Colonic mucosa (tissue), 4 donors: ENCODE measurements at regions not wholly inside any gene's neighbourhood (a gene's known extent, or its start where the extent isn't known, plus 50 kb on each side); places are given as distances from the start of the nearest gene placed in this dataset.

Source experiments
- DNase-seq: peaks from one replicate; pipeline ENCODE4 v3.0.0-alpha.2; 2020
- H3K27ac ChIP-seq: fragments of 200-600 bp; one replicate; pipeline ENCODE4 v1.8.0; 2021
- H3K27me3 ChIP-seq: fragments of 200-600 bp; one replicate; pipeline ENCODE4 v1.8.0; 2021
- H3K36me3 ChIP-seq: fragments of 200-600 bp; one replicate; pipeline ENCODE4 v1.8.0; 2021
- H3K4me1 ChIP-seq: fragments of 200-600 bp; one replicate; pipeline ENCODE4 v1.8.0; 2021; ENCODE audit warnings: mild to moderate bottlenecking
- H3K4me3 ChIP-seq: fragments of 200-600 bp; one replicate; pipeline ENCODE4 v1.8.0; 2021
- H3K9ac ChIP-seq, 2 donors: one replicate each; pipeline ENCODE4 v1.7.0; 2013; ENCODE audit warnings: control low read depth in 2 of 2, low read depth in 2 of 2, low read length in 2 of 2
- H3K9me3 ChIP-seq: fragments of 200-600 bp; one replicate; pipeline ENCODE4 v1.8.0; 2021
- intact Hi-C: fragments of 100-400 bp; cut with DNase I; formaldehyde crosslinking; loops from one replicate; pipeline ENCODE4 v1.14.1; 2022
- TF ChIP-seq, protein P1 (sequence below): fragments of 200-600 bp; IDR thresholded peaks from one replicate; pipeline ENCODE4 v1.8.0; 2022; ENCODE audit warnings: antibody characterized with exemption, mild to moderate bottlenecking
- donor health status: healthy.
- donor health status: DM: no; HTN: no; CAD: no.
- donor health status: DM: no; HTN: no; CAD: no.

DNA sequence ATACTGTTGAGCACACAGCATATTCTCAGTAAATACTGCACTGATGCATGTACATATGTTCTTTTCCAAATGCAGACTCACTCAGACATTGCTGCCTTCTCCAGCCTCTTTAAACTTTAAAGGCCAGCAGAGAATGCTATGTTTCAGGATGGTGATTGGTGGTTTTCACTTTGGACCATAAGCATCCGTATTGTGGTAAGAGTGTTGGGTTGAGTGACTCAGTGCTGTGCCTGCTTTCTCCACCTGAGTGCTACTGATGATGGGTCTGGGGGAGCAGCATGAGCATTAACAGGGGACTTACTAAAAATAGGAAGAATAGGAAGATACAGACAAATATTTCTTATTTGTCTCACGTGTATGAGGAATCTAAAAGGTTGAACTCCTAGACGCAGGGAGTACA lies 56.3 kb upstream of the ZNF92 start:
- no peak overlapping the region for H3K4me3 ChIP-seq
- H3K9me3 ChIP-seq, result no peaks in the 10 kb centered on the region
- H3K36me3 ChIP-seq, result no peaks in the 10 kb centered on the region
- intact Hi-C loops, result no loop called here
- no peak for DNase-seq
- TF ChIP-seq, protein P1, sequence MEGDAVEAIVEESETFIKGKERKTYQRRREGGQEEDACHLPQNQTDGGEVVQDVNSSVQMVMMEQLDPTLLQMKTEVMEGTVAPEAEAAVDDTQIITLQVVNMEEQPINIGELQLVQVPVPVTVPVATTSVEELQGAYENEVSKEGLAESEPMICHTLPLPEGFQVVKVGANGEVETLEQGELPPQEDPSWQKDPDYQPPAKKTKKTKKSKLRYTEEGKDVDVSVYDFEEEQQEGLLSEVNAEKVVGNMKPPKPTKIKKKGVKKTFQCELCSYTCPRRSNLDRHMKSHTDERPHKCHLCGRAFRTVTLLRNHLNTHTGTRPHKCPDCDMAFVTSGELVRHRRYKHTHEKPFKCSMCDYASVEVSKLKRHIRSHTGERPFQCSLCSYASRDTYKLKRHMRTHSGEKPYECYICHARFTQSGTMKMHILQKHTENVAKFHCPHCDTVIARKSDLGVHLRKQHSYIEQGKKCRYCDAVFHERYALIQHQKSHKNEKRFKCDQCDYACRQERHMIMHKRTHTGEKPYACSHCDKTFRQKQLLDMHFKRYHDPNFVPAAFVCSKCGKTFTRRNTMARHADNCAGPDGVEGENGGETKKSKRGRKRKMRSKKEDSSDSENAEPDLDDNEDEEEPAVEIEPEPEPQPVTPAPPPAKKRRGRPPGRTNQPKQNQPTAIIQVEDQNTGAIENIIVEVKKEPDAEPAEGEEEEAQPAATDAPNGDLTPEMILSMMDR, result no peak
- H3K27me3 ChIP-seq, result no peaks in the 10 kb centered on the region
- H3K9ac ChIP-seq, result no peak overlapping the region
- no peaks in the 10 kb centered on the region for H3K4me1 ChIP-seq
- no peak overlapping the region for H3K27ac ChIP-seq

DNA sequence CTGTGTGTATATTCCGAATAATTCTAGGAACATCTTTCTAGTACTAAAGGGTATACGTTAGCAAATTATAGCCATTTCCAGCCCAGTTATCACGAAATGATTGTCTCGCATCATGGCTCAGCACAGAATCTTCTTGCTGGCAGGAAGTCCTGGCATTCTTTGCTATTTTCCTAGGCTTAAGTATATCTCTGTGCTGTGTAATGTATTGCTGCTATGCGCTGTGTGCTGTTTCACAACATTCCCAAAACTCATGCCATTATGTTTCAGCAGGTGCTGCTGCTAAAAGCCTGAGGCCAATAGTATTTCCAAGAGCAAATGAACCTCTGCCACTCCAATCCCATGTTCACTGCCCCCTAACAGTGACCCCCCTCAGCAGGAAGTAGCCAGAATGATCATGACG lies 62.9 kb upstream of the ZNF92 start:
- no peak overlapping the region for H3K27ac ChIP-seq
- H3K9me3 ChIP-seq, result no peaks in the 10 kb centered on the region
- intact Hi-C loops, result no loop called here
- H3K36me3 ChIP-seq, result no peaks in the 10 kb centered on the region
- no peak for DNase-seq
- no peak overlapping the region for H3K4me3 ChIP-seq
- H3K9ac ChIP-seq, result no peak overlapping the region
- no peaks in the 10 kb centered on the region for H3K27me3 ChIP-seq
- no peaks in the 10 kb centered on the region for H3K4me1 ChIP-seq
- TF ChIP-seq, protein P1, result no peak

DNA sequence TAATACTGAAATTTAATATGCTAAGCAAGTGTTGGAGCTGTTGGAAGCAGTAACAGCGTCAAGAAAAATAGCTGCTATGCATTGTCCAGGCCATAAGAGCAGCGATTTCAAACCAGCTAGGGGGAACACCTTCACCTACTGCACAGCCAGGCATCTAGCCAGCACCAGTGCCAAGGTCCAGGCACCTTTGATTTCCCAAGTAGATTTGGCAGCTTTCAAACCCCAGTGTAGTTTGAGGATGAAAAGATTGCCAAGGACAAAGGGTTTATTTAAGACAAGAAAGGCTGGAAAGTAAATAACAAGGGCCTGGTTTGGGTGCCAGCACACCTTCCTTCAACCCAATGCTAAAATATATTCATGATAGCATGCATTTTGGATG lies 65.4 kb upstream of the ZNF92 start:
- no peak for DNase-seq
- H3K27me3 ChIP-seq, result no peaks in the 10 kb centered on the region
- intact Hi-C loops, result loop anchor here (5.0 kb wide), 2 partner anchors 91 to 356 kb away; no protein-coding TSS in a partner anchor
- no peak overlapping the region for H3K4me3 ChIP-seq
- no peak overlapping the region for H3K9ac ChIP-seq
- TF ChIP-seq, protein P1, result no peak
- H3K4me1 ChIP-seq, result no peaks in the 10 kb centered on the region
- no peak overlapping the region for H3K27ac ChIP-seq
- H3K36me3 ChIP-seq, result no peaks in the 10 kb centered on the region
- no peaks in the 10 kb centered on the region for H3K9me3 ChIP-seq

DNA sequence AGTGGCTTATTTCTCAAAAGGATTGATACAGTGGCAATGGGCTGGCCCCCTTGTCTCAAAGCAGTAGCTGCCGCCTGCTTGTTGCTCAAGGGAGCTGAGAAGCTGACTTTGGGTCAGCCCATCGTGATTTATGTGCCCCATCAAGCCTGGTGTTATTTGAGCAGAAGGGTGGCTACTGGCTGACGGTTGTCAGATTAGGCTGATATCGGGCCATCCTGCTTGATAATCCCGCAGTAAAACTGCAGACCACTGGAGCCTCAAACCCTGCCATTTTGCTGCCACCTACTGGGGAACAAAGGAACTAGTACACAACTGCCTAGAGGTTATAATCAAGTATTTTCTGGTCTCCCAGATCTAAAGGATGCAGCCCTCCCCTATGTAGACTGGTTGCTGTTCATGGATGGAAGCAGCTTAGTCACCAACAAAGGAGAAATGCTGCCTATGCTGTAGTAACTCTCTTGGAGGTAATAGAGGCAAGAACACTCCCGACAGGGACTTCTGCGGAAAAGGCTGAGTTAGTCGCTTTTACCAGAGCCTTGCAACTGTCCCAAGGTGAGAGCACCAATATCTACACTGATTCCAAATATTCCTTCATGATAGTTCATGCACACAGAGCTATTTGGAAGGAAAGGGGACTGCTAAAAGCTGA lies 65.9 kb upstream of the ZNF92 start:
- Histone ChIP-seq H3K9ac (no peak overlapping the region), H3K4me3 (no peak overlapping the region), H3K4me1 (no peaks in the 10 kb centered on the region), H3K27me3 (no peaks in the 10 kb centered on the region), H3K9me3 (no peaks in the 10 kb centered on the region), H3K36me3 (no peaks in the 10 kb centered on the region), H3K27ac (no peak overlapping the region)
- DNase-seq, result peak; percentile 46
- intact Hi-C loops, result loop anchor here (5.0 kb wide), 2 partner anchors 90 to 355 kb away; no protein-coding TSS in a partner anchor
- TF ChIP-seq, protein P1, result peak; percentile 84

DNA sequence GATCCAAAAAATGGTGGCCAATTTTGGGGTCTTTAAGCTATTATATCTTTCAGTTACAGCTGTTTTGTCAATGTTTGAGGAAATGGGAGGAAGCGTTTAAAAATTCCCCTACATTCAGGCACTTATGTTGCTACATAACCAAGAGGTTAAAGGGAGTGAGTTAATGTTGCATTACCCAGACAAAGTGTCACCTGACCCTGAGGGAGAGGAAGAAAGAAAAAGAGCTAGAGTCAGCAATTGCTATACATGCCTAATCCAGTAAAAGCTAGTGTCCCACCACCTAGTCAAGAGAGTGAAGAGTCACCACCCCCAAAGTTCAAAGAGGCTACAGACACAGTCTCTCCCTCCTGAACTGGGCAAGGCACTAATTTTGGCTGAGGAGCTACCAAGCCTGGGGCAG lies 69.5 kb upstream of the ZNF92 start:
- Histone ChIP-seq H3K27ac (no peak overlapping the region), H3K9ac (no peak overlapping the region), H3K4me3 (no peak overlapping the region), H3K9me3 (no peaks in the 10 kb centered on the region), H3K27me3 (no peaks in the 10 kb centered on the region), H3K4me1 (no peaks in the 10 kb centered on the region), H3K36me3 (no peaks in the 10 kb centered on the region)
- intact Hi-C loops, result no loop called here
- TF ChIP-seq, protein P1, result no peak
- no peak for DNase-seq
